ENCODE measurements at regions not wholly inside any gene's neighbourhood (a gene's known extent, or its start where the extent isn't known, plus 50 kb on each side); places are given as distances from the start of the nearest gene placed in this dataset.

DNA sequence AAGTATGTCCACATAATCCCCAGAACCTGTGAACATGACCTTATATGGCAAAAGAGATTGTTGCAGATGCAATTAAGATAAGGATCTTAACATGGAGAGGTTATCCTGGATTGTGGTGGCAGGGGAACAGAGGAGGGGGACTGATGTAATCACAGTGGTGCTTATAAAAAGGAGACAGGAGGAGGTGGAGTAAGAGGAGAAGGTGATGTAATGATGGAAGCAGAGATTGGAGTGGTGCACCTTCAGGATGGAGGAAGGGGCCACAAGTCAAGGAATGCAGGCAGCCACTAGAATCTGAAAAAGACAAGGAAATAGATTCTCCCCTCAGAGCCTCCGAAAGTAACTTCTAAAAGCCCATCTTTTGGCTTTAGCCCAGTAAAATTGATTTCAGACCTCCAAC lies 388.4 kb downstream of the BCOR start:
- DNase-seq = no peak
- intact Hi-C loops (cut with DNase I; ENCODE audit: low total_unique reads) (no loop called here), in situ Hi-C loops (cut with MboI; ENCODE audit: low pct_ligation_motif_present in 1 of 4, low pct_unique_long_range_greater_than_20kb in 1 of 4, low sequenced_read_pairs in 3 of 4) (no loop called here)
- H3K27ac ChIP-seq = no peak overlapping the region
- H3K4me1 ChIP-seq = no peaks in the 10 kb centered on the region
- no peak overlapping the region for H3K4me3 ChIP-seq
- no peaks in the 10 kb centered on the region for H3K36me3 ChIP-seq
- 90 to 100% methylated on average over 1 of the region's 1 CpG for WGBS, 2 donors (ENCODE audit: low coverage in 1 of 2)
- no peaks in the 10 kb centered on the region for H3K27me3 ChIP-seq
- TF ChIP-seq CTCF (IDR thresholded peaks at IDR 0.05) (no peak), POLR2AphosphoS5 (IDR thresholded peaks at IDR 0.05) (no peak), EP300 (IDR thresholded peaks at IDR 0.05; ENCODE audit: low read depth) (no peak), POLR2A (IDR thresholded peaks at IDR 0.05) (no peak)
- no peaks in the 10 kb centered on the region for H3K9me3 ChIP-seq

- Histone ChIP-seq H3K27ac (no peak overlapping the region), H3K36me3 (no peaks in the 10 kb centered on the region), H3K4me3 (no peak overlapping the region), H3K27me3 (no peaks in the 10 kb centered on the region), H3K9me3 (no peaks in the 10 kb centered on the region), H3K4me1 (no peaks in the 10 kb centered on the region)
- in situ Hi-C loops (cut with MboI; ENCODE audit: low pct_ligation_motif_present in 1 of 4, low pct_unique_long_range_greater_than_20kb in 1 of 4, low sequenced_read_pairs in 3 of 4) (no loop called here), intact Hi-C loops (cut with DNase I; ENCODE audit: low total_unique reads) (no loop called here)
- 88% methylated on average over 2 of the region's 2 CpGs; no CpG with 5 or more reads in 1 of the 2 donors for WGBS, 2 donors (ENCODE audit: low coverage in 1 of 2)
- TF ChIP-seq EP300 (IDR thresholded peaks at IDR 0.05; ENCODE audit: low read depth) = no peak
- TF ChIP-seq CTCF (IDR thresholded peaks at IDR 0.05) = no peak
- no peak for TF ChIP-seq POLR2A (IDR thresholded peaks at IDR 0.05)
- no peak for TF ChIP-seq POLR2AphosphoS5 (IDR thresholded peaks at IDR 0.05)
- DNase-seq = no peak
Measured at GRCh38 chrX:39709812-39710211, 387.9 kb downstream of the BCOR start.

DNA sequence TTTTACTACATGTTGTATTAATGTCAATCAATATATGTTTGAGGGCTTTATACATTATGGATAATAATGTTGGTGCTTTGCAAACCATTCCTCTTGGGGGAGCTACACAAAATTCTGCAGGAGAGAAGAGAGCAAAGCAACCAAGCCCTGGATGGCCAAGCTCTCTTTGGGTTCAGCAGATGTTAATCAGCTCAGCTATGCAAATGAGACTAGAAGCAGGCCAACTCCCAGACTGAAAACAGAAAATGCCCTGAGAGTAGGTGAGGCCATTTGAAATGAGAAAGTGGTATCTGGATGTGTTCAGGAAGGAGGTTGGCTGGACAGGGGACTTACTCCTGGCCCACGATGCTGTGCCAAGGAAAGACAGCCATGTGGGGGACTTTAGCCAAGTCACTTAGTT lies 387.0 kb downstream of the BCOR start:
- TF ChIP-seq CTCF (IDR thresholded peaks at IDR 0.05) = no peak
- no peaks in the 10 kb centered on the region for H3K27me3 ChIP-seq
- no peaks in the 10 kb centered on the region for H3K36me3 ChIP-seq
- in situ Hi-C loops (cut with MboI; ENCODE audit: low pct_ligation_motif_present in 1 of 4, low pct_unique_long_range_greater_than_20kb in 1 of 4, low sequenced_read_pairs in 3 of 4) = no loop called here
- intact Hi-C loops (cut with DNase I; ENCODE audit: low total_unique reads) = no loop called here
- H3K4me3 ChIP-seq = no peak overlapping the region
- WGBS, 2 donors (ENCODE audit: low coverage in 1 of 2) = 75% methylated on average over 1 of the region's 1 CpG; no CpG with 5 or more reads in 1 of the 2 donors
- H3K9me3 ChIP-seq = no peaks in the 10 kb centered on the region
- H3K4me1 ChIP-seq = no peaks in the 10 kb centered on the region
- no peak for DNase-seq
- H3K27ac ChIP-seq = no peak overlapping the region

DNA sequence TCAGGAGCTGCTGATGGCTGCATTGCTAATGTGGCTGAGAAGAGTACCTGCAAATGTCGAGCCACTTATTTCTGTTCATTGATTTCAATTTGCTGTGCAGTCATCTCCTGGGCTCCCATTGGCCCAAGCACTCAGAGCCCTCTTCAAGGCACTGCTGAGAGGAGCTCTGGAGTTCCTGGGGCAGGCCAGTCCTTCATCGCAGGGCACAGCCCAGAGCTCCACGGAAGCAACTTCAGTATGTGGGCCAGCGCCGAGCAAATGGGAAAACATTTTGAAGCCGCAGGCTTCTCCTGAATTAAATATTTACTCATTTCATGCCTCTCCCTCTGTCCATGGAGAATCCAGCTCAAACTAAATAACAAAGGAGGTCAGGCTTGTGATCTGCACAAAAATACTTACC lies 383.3 kb downstream of the BCOR start:
- Histone ChIP-seq H3K27me3 (no peaks in the 10 kb centered on the region), H3K36me3 (no peaks in the 10 kb centered on the region), H3K27ac (no peak overlapping the region), H3K4me1 (no peaks in the 10 kb centered on the region), H3K4me3 (no peak overlapping the region), H3K9me3 (no peaks in the 10 kb centered on the region)
- no peak for TF ChIP-seq EP300 (IDR thresholded peaks at IDR 0.05; ENCODE audit: low read depth)
- no peak for TF ChIP-seq POLR2AphosphoS5 (IDR thresholded peaks at IDR 0.05)
- no peak for TF ChIP-seq CTCF (IDR thresholded peaks at IDR 0.05)
- no peak for TF ChIP-seq POLR2A (IDR thresholded peaks at IDR 0.05)
- in situ Hi-C loops (cut with MboI; ENCODE audit: low pct_ligation_motif_present in 1 of 4, low pct_unique_long_range_greater_than_20kb in 1 of 4, low sequenced_read_pairs in 3 of 4) (no loop called here), intact Hi-C loops (cut with DNase I; ENCODE audit: low total_unique reads) (no loop called here)
- WGBS, 2 donors (ENCODE audit: low coverage in 1 of 2) = 72% methylated on average over 6 of the region's 6 CpGs; no CpG with 5 or more reads in 1 of the 2 donors
- no peak for DNase-seq

Data from transverse colon (tissue), 4 donors.